A549 (cell line): ENCODE measurements at regions not wholly inside any gene's neighbourhood (a gene's known extent, or its start where the extent isn't known, plus 50 kb on each side); places are given as distances from the start of the nearest gene placed in this dataset.
A peak's percentile ranks its signal among the peaks of the same experiment; 100 is the strongest.
"Not testable (repeated sequence)": the region's sequence is repeated elsewhere in the genome, so short reads cannot be mapped to it uniquely, and the experiment has no call there.

Source experiments
- ATAC-seq, 2 experiments: fragments of 200-7000 bp in 1 of 2; fragments of >200 bp in 1 of 2; cut with Nextera tagmentation in 1 of 2; cut with Tn5 transposase in 1 of 2; 3 replicates each; pipeline versions ENCODE4 v1.8.0 to v1.9.1; 2018 to 2020; ENCODE audit warnings: mild to moderate bottlenecking in 1 of 2, moderate library complexity in 1 of 2
- CTCF ChIA-PET: fragments of 300-600 bp; sonication (Branson Sonifier 250); formaldehyde crosslinking; extraction: SDS; loops from one replicate; lab custom pipeline; 2021; ENCODE audit warnings: antibody characterized with exemption, inconsistent platforms; lab: Yijun Ruan, JAX
- POLR2A ChIA-PET: fragments of 350-600 bp; formaldehyde crosslinking; extraction: SDS; loops from one replicate; lab custom pipeline; 2021; ENCODE audit warnings: antibody characterized with exemption, inconsistent platforms; lab: Yijun Ruan, JAX
- DNase-seq, 2 experiments: peaks; one replicate each; pipeline versions ENCODE4 v3.0.0 to v3.0.0-alpha.2; 2011 to 2016; ENCODE audit warnings: low read depth in 1 of 2, low spot score in 1 of 2
- FAIRE-seq: peaks from 2 replicates; lab custom pipeline; 2011; peaks lifted over from hg19 to GRCh38; lab: Jason Lieb, UNC
- H3K27ac ChIP-seq, 2 experiments: fragments of >200 bp; sonication (Bioruptor Twin); formaldehyde crosslinking; 3 replicates each; pipeline ENCODE4 v1.5.1; 2016 to 2017
- H3K4me1 ChIP-seq: fragments of >200 bp; sonication (Bioruptor Twin); formaldehyde crosslinking; 3 replicates; pipeline ENCODE4 v1.6.1; 2016
- H3K4me2 ChIP-seq: fragments of >200 bp; sonication (Bioruptor Twin); formaldehyde crosslinking; 3 replicates; pipeline ENCODE4 v1.6.1; 2016
- H3K4me3 ChIP-seq: fragments of >200 bp; sonication (Bioruptor Twin); formaldehyde crosslinking; 3 replicates; pipeline ENCODE4 v1.5.1; 2016
- H3K9me3 ChIP-seq: fragments of >200 bp; sonication (Bioruptor Twin); formaldehyde crosslinking; 3 replicates; pipeline ENCODE4 v1.6.1; 2016
- WGBS: methylation state at CpG from one replicate; pipeline ENCODE4 v1.1.6; 2017; ENCODE audit errors: missing lambda C conversion rate; 5-methylcytosine and 5-hydroxymethylcytosine counted together

- FAIRE-seq, H3K4me1 ChIP-seq, POLR2A ChIA-PET, H3K9me3 ChIP-seq, H3K4me2 ChIP-seq, H3K4me3 ChIP-seq, H3K27ac ChIP-seq, DNase-seq, ATAC-seq, CTCF ChIA-PET: not testable (repeated sequence)
- no CpG with 5 or more reads among the region's 3 CpGs for WGBS
Measured at GRCh38 chrY:17511984-17512383, 368.0 kb downstream of the CDY2B start.

GRCh38 chrY:17511476-17511875, 368.5 kb downstream of the CDY2B start:
- FAIRE-seq, H3K4me3 ChIP-seq, ATAC-seq, DNase-seq, H3K4me1 ChIP-seq, H3K27ac ChIP-seq, POLR2A ChIA-PET, CTCF ChIA-PET, H3K4me2 ChIP-seq, H3K9me3 ChIP-seq: not testable (repeated sequence)
- no CpG with 5 or more reads among the region's 1 CpG for WGBS

- POLR2A ChIA-PET, DNase-seq: not testable (repeated sequence)
Measured at GRCh38 chrY:17505834-17506233, 374.2 kb downstream of the CDY2B start.

GRCh38 chrY:17484763-17485162, 395.3 kb downstream of the CDY2B start:
- H3K4me1 ChIP-seq, H3K4me2 ChIP-seq, H3K4me3 ChIP-seq, DNase-seq, ATAC-seq, CTCF ChIA-PET, H3K27ac ChIP-seq, H3K9me3 ChIP-seq, FAIRE-seq, POLR2A ChIA-PET: not testable (repeated sequence)

More at GRCh38 chrY:17505834-17506233, 374.2 kb downstream of the CDY2B start:
- H3K4me1 ChIP-seq, H3K27ac ChIP-seq, H3K4me2 ChIP-seq, ATAC-seq, CTCF ChIA-PET, H3K9me3 ChIP-seq, H3K4me3 ChIP-seq: not testable (repeated sequence)
- no CpG with 5 or more reads among the region's 2 CpGs for WGBS
- peak; percentile 94 for FAIRE-seq

GRCh38 chrY:17484157-17484556, 395.9 kb downstream of the CDY2B start:
- H3K4me2 ChIP-seq, H3K4me1 ChIP-seq, H3K4me3 ChIP-seq, DNase-seq, FAIRE-seq, ATAC-seq, CTCF ChIA-PET, POLR2A ChIA-PET, H3K27ac ChIP-seq, H3K9me3 ChIP-seq: not testable (repeated sequence)
- no CpG with 5 or more reads among the region's 2 CpGs for WGBS

GRCh38 chrY:17481389-17482022, 398.5 kb downstream of the CDY2B start:
- DNase-seq, H3K4me1 ChIP-seq, H3K9me3 ChIP-seq, H3K27ac ChIP-seq, H3K4me3 ChIP-seq, CTCF ChIA-PET, POLR2A ChIA-PET, H3K4me2 ChIP-seq, FAIRE-seq: not testable (repeated sequence)
- no CpG with 5 or more reads among the region's 15 CpGs for WGBS
- ATAC-seq, result peak; percentile 73 to 74

- POLR2A ChIA-PET, ATAC-seq, H3K4me1 ChIP-seq, CTCF ChIA-PET, DNase-seq, H3K9me3 ChIP-seq, H3K4me3 ChIP-seq, H3K4me2 ChIP-seq, FAIRE-seq, H3K27ac ChIP-seq: not testable (repeated sequence)
- no CpG with 5 or more reads among the region's 3 CpGs for WGBS
Measured at GRCh38 chrY:17472068-17472467, 408.0 kb downstream of the CDY2B start.

GRCh38 chrY:17459753-17460152, 420.3 kb downstream of the CDY2B start:
- peak; percentile 94 for FAIRE-seq
- DNase-seq, CTCF ChIA-PET, H3K27ac ChIP-seq, H3K4me2 ChIP-seq, H3K4me1 ChIP-seq, POLR2A ChIA-PET, H3K9me3 ChIP-seq, H3K4me3 ChIP-seq: not testable (repeated sequence)
- WGBS, result no CpG with 5 or more reads among the region's 11 CpGs
- ATAC-seq, result peak; percentile 70 to 75; a peak in 5 of 6 replicates
